ENCODE measurements at regions not wholly inside any gene's neighbourhood (a gene's known extent, or its start where the extent isn't known, plus 50 kb on each side); places are given as distances from the start of the nearest gene placed in this dataset.

DNA sequence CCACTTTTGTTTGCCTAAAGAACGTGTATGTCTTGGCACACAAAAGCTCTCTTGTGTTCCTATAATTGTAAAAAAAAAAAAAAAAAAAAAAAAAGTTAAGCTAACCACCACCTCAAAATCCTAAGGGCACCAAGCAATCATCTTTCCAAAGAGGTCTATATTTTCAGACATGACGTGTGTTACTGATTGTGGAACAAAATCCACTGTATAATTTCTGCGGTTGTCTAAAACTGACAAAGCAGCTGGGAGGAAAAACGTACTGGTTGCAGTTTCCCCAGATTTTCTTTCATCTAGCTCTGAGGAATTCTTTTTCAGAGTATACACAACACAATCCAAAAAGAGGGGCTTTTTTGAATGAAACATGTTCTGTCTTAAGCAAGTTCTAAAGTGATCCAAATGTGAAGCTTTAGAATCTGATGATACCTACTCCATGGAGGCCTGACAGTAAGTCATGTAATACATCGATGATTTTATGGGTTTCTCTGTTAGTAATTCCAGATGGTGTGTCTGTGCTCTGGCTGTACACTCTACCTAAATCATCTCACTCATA, 375.6 kb upstream of the NUDT12 start:
- peaks cover 4 to 41% (median 12%) of the 10 kb centered on the region in 6 donors for H3K9me3 Mint-ChIP-seq
- no peak overlapping the region for H3K27ac Mint-ChIP-seq
- H3K4me1 Mint-ChIP-seq, result no peaks in the 10 kb centered on the region
- H3K27me3 Mint-ChIP-seq (ENCODE audit: low read depth in 3 of 3), result no peaks in the 10 kb centered on the region
- no peaks in the 10 kb centered on the region for H3K36me3 Mint-ChIP-seq
- DNase-seq, result no peak
- H3K4me3 Mint-ChIP-seq, result no peak overlapping the region

DNA sequence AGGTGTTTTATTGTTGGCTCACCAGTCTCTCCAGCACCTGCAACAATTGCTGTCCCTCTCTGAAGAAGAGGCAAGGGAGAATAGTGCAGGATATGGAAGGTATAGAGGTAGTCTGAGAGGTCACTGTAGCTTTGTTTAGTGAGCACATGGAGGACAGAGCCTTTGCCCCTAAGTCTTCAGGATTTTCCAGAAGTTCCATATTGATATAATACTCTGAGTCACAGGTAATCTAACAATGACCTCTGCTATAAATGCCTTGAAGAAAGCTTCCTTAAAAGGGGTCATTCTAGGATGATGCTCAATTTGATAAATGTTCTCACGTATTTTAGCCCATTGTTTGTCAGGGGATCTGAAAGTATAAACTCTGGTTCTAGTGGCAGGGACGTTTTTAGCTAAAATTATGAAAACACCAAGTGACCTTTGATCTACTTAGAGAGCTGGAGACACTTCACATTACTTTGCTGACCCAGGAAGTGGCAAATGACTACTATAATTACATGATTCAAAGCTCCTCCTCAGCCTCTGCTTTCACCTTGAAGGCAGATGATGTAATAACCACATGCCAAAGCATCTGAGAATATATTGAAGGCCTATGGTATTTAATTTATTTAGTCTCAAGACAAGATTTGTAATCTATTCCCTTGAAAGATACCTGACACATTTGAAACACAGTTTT, 366.9 kb upstream of the NUDT12 start:
- Mint-ChIP-seq H3K27ac (no peak overlapping the region), H3K4me1 (no peaks in the 10 kb centered on the region), H3K9me3 (peaks cover 3 to 23% (median 17%) of the 10 kb centered on the region in 6 donors), H3K36me3 (peaks cover 0 to 4% (median 0%) of the 10 kb centered on the region in 3 donors), H3K27me3 (ENCODE audit: low read depth in 3 of 3) (no peaks in the 10 kb centered on the region), H3K4me3 (no peak overlapping the region)
- DNase-seq, result no peak

DNA sequence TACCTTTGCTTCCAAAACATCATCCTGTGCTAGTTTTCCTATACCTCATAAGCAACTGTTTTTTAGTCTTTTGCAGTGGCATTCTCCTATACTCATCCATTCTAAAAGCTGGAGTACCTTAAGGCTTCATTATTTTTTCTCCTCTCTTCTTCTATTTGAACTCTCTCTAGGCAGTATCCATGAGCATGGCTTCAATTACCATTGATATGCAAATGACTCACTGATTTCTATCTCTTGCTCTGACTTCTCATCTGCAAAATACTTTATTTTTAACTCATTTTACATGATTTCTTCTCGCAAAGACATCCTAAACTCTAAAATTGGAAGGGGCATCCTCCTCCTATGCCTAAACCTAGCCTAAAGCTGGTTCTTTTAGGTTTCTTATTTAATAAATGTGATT, 365.1 kb upstream of the NUDT12 start:
- no peak overlapping the region for H3K4me3 Mint-ChIP-seq
- peaks cover 0 to 4% (median 0%) of the 10 kb centered on the region in 3 donors for H3K36me3 Mint-ChIP-seq
- H3K9me3 Mint-ChIP-seq, result peaks cover 3 to 15% (median 11%) of the 10 kb centered on the region in 6 donors
- no peaks in the 10 kb centered on the region for H3K27me3 Mint-ChIP-seq (ENCODE audit: low read depth in 3 of 3)
- no peak overlapping the region for H3K27ac Mint-ChIP-seq
- no peak for DNase-seq
- H3K4me1 Mint-ChIP-seq, result no peaks in the 10 kb centered on the region

DNA sequence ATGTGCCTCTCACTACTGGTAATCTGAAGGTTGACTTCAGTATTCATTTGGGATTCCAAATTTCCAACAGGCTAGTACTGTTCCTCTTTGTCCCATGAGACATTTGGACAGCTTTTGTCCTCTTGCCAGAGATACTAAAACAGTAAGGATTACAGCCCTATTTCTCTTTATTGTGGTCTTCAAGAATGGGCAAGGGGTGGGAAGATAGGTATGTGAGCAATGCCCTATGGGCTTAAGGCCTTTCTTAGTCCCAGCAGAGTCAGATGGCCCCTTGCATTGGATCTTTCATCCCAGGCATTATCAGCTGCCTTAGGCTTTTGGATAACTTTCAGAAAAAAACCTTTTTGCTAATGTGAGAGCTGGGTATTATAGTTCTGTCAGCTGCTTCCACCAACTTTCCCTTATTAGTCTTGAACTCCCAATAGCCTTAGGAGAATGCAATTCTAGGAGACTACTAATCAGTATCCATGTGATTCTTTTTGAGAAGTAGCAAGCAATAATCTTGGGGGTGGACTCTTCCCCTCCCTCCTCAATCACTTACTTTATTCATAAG, 361.1 kb upstream of the NUDT12 start:
- Mint-ChIP-seq H3K27ac (no peak overlapping the region), H3K4me3 (no peak overlapping the region), H3K36me3 (peaks cover 0 to under 1% (median 0%) of the 10 kb centered on the region in 3 donors), H3K4me1 (no peaks in the 10 kb centered on the region), H3K27me3 (ENCODE audit: low read depth in 3 of 3) (no peaks in the 10 kb centered on the region), H3K9me3 (peaks cover 5 to 16% (median 10%) of the 10 kb centered on the region in 6 donors)
- no peak for DNase-seq

DNA sequence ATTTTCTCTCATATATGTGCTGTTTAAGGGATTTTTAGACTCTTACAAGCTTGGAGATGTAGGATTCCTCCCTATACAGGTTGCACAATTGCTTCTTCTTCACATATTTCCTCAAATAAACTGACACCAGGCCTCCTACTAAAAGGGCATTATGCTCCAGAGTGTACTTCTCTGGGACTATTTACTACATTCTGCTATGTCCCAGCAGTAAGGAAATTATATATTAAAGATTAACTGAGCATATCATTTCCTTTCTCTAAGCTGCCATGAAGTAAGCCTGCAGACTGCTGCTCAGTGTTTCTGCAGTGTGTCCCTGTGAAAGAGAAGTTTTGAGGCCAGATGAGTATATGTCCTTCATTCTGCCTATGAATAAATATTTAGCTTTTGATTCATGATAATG, 356.9 kb upstream of the NUDT12 start:
- no peak overlapping the region for H3K4me3 Mint-ChIP-seq
- H3K36me3 Mint-ChIP-seq, result no peaks in the 10 kb centered on the region
- no peak for DNase-seq
- no peaks in the 10 kb centered on the region for H3K4me1 Mint-ChIP-seq
- H3K27ac Mint-ChIP-seq, result no peak overlapping the region
- peaks cover 2 to 17% (median 6%) of the 10 kb centered on the region in 6 donors for H3K9me3 Mint-ChIP-seq
- H3K27me3 Mint-ChIP-seq (ENCODE audit: low read depth in 3 of 3), result no peaks in the 10 kb centered on the region

DNA sequence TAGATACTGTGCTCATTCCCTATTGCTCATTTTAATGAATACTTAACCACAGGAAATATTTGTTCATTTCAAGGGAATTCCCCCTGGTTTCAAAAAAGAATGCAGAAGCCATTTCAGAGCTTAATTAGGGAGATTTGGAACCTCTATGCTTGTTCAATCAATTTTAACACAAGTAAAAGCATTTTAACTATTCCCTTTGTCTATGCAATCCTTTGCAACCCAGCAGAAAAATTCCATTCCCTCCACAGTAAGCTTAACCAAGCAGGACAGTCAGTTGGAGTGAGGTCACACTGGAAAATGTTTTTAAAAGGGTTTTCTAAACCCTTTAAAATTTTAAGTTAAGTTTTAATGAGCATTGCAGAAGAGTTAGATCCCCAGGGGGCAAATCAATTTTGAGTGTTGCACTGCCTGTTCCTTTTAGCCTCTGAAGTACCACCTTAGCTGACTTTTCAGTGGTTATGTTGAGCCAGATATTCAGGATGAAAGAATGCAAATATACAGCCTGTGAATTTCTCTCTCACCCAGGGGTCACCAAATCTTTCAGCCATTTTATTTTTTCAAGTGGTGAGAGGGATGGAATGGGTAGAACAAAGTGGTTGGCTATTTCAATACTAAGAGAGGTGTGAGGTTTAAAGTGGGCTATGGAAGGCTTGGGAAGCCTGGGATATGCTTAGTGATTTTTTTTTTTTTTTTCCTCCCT, 356.2 kb upstream of the NUDT12 start:
- DNase-seq, result no peak
- Mint-ChIP-seq H3K36me3 (no peaks in the 10 kb centered on the region), H3K4me3 (no peak overlapping the region), H3K27me3 (ENCODE audit: low read depth in 3 of 3) (no peaks in the 10 kb centered on the region), H3K27ac (no peak overlapping the region), H3K9me3 (peaks cover 2 to 17% (median 6%) of the 10 kb centered on the region in 6 donors), H3K4me1 (no peaks in the 10 kb centered on the region)

DNA sequence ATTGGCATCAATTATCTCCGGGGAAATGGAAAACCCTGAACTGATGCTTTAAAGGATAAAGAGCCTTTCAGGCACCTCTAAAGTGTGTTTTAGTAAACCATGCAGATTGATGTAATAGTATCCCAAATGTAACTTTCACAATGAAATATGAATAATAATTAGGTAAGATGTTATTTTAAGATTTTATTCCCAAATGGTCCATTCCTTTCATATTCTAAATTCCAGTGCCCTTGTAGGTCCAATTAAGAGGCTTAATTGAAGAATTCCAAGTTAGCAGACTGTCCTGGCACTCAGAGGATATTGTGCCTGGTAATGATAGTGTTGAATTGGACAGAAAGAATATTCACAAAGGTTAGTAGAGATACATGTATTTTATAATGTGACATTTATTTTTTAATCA, 352.5 kb upstream of the NUDT12 start:
- Mint-ChIP-seq H3K4me1 (no peaks in the 10 kb centered on the region), H3K9me3 (peaks cover 0 to 17% (median 7%) of the 10 kb centered on the region in 6 donors), H3K36me3 (no peaks in the 10 kb centered on the region), H3K4me3 (no peak overlapping the region), H3K27me3 (ENCODE audit: low read depth in 3 of 3) (peaks cover 0 to 1% (median 0%) of the 10 kb centered on the region in 3 donors), H3K27ac (no peak overlapping the region)
- DNase-seq, result no peak

DNA sequence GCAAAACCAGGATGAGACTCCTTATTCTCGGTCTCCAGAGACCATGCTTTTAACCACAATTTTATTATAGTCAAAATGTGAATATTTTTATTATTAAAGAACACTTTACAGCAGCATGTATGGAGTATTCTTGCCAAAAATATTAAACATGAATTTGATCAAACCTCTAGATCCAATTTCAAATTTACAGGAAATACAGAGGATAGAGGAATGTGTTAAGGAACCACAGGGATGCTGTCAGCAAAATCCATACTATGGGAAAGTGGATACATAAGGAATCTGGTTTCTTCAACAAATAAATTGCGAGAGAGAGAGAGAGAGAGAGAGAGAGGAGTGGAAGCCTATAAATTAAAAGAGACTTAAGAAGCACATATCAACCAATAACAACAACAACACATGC, 348.2 kb upstream of the NUDT12 start:
- no peak for DNase-seq
- Mint-ChIP-seq H3K27ac (no peak overlapping the region), H3K36me3 (no peaks in the 10 kb centered on the region), H3K4me3 (no peak overlapping the region), H3K27me3 (ENCODE audit: low read depth in 3 of 3) (peaks cover 0 to 1% (median 0%) of the 10 kb centered on the region in 3 donors), H3K9me3 (peaks cover 0 to 11% (median 4%) of the 10 kb centered on the region in 6 donors), H3K4me1 (no peaks in the 10 kb centered on the region)

DNA sequence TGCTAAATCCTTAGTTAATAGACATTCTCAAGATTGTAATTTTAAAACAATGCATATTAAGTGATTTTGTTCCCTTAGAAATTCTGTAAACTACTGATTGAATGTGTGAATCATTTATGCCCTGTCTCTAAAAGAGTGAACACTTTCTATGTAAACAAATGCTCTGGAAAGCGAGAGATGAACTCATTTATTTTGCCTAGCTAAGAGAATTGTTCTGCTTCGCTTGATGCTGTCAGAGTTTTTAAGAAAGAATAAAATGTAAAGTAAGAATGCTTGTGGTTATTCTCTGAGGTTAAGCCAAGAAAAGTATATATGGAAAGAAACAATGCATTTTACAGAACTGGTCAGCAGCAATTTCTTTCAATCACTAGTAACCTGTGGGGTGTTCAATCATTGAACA, 347.4 kb upstream of the NUDT12 start:
- Mint-ChIP-seq H3K4me3 (no peak overlapping the region), H3K27me3 (ENCODE audit: low read depth in 3 of 3) (peaks cover 0 to 1% (median 0%) of the 10 kb centered on the region in 3 donors), H3K4me1 (no peaks in the 10 kb centered on the region), H3K27ac (no peak overlapping the region), H3K9me3 (peaks cover 0 to 14% (median 3%) of the 10 kb centered on the region in 6 donors), H3K36me3 (no peaks in the 10 kb centered on the region)
- no peak for DNase-seq

DNA sequence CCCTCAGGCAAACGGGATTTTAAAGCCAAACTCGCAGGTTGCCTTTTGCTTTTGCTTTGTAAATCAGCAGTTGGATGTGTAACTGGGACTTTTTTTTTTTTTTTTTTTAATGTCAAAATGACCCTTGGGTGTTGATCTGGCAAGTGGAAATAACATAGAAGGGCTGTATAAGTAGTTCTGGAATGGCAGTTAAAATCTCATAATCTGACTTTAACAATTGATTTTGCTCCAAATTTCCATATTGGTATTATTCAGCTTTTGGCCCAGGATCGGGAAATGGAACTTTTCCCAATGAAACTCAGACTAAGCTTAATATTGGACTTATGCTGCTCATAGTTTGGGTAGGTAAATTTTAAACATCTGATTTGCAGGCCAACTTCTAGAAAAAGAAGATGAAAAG, 346.8 kb upstream of the NUDT12 start:
- peaks cover 0 to 1% (median 0%) of the 10 kb centered on the region in 3 donors for H3K27me3 Mint-ChIP-seq (ENCODE audit: low read depth in 3 of 3)

DNA sequence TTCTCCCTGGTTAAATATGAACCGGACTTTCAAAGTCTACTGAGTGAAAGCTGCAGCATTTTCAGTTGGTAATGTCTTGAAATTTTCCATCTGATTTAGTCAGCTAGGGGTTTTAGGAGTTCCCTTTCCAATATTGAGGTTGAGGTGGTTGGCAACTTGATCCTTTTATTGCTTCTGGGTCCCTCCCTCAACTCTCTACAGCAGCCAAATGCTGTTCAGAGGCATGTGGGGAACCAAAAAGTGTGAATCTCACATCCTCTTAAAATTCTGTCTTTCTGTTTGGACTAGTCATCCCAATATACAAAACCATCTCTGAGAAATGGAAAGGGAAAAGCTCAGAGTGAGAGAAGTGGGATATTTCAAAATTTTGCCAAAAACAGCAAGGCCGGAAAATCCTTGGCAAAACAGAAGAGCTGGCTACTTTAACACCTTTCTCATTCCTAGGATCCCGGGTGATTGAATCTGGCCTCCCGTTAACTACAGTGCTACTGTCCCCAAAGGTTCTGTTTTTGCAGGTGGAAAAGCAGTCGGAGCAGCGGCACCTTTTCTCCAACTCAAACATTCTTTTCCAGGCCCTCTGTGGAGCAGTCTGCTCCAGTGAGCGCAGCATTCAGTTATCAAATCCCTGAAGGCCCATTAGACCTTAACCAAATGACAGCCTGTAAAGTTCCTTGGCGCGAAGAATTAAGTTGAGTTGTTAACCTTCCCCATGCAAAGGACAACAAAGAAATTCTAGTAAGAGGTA, 345.9 kb upstream of the NUDT12 start:
- Mint-ChIP-seq H3K4me1 (no peaks in the 10 kb centered on the region), H3K27me3 (ENCODE audit: low read depth in 3 of 3) (peaks cover 0 to 1% (median 0%) of the 10 kb centered on the region in 3 donors), H3K27ac (no peak overlapping the region), H3K36me3 (no peaks in the 10 kb centered on the region), H3K9me3 (peaks cover 2 to 26% (median 8%) of the 10 kb centered on the region in 6 donors), H3K4me3 (no peak overlapping the region)
- DNase-seq, result no peak

More for the DNA sequence above, 346.8 kb upstream of the NUDT12 start:
- Mint-ChIP-seq H3K4me3 (no peak overlapping the region), H3K9me3 (peaks cover 2 to 19% (median 5%) of the 10 kb centered on the region in 6 donors), H3K27ac (no peak overlapping the region), H3K4me1 (no peaks in the 10 kb centered on the region), H3K36me3 (no peaks in the 10 kb centered on the region)
- no peak for DNase-seq

DNA sequence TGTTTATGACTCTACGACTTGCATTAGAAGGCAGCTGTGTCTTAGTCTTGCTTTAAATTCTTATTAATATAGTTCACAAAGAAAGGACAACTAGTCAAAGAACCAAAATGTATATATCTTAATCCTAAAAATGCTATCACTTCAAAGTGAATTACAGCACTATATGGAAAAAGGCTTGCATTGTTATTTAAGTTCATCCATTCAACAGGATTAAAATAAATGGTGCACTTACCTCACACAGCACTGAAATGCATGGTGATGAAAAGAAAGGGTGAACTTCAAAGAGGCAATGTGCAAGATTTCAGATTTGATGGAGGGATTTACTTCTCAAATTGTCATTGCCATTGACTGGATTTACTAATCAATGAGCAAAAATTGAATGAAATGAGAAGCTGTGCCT, 344.4 kb upstream of the NUDT12 start:
- no peak for DNase-seq
- H3K27ac Mint-ChIP-seq, result no peak overlapping the region
- peaks cover 0 to 1% (median 0%) of the 10 kb centered on the region in 3 donors for H3K27me3 Mint-ChIP-seq (ENCODE audit: low read depth in 3 of 3)
- H3K9me3 Mint-ChIP-seq, result peaks cover 5 to 28% (median 10%) of the 10 kb centered on the region in 6 donors
- H3K4me3 Mint-ChIP-seq, result no peak overlapping the region
- no peaks in the 10 kb centered on the region for H3K36me3 Mint-ChIP-seq
- H3K4me1 Mint-ChIP-seq, result no peaks in the 10 kb centered on the region

DNA sequence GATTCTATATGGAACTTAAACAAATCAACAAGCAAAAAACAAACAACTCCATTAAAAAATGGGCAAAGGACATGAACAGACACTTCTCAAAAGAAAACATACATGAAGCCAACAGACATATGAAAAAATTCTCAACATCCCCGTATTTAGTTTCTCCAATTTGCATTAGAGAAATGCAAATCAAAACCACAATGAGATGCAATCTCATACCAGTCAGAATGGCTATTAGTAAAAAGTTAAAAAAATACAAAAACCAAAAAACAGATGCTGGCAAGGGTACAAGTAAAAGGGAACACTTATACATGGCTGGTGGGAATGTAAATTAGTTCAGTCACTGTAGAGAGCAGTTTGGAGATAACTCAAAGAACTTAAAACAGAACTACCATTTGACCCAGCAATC, 342.1 kb upstream of the NUDT12 start:
- Mint-ChIP-seq H3K4me3 (no peak overlapping the region), H3K9me3 (peaks cover 6 to 45% (median 17%) of the 10 kb centered on the region in 6 donors), H3K4me1 (no peaks in the 10 kb centered on the region), H3K27ac (no peak overlapping the region), H3K36me3 (no peaks in the 10 kb centered on the region), H3K27me3 (ENCODE audit: low read depth in 3 of 3) (no peaks in the 10 kb centered on the region)
- DNase-seq, result no peak
